Upper lobe of right lung (tissue), 1 donor: ENCODE measurements at regions not wholly inside any gene's neighbourhood (a gene's known extent, or its start where the extent isn't known, plus 50 kb on each side); places are given as distances from the start of the nearest gene placed in this dataset.

Experiments used
- ATAC-seq: fragments of 200-7000 bp; cut with Tn5 transposase; one replicate; pipeline ENCODE4 v1.9.1; 2020; ENCODE audit warnings: mild to moderate bottlenecking, moderate library complexity
- DNase-seq: peaks from one replicate; pipeline ENCODE4 v3.0.0-alpha.2; 2020
- H3K27ac ChIP-seq: fragments of 200-600 bp; one replicate; pipeline ENCODE4 v1.8.0; 2022
- H3K27me3 ChIP-seq: fragments of 200-600 bp; one replicate; pipeline ENCODE4 v1.8.0; 2022; ENCODE audit warnings: mild to moderate bottlenecking
- H3K36me3 ChIP-seq: fragments of 200-600 bp; one replicate; pipeline ENCODE4 v1.8.0; 2022
- H3K4me1 ChIP-seq: fragments of 200-600 bp; one replicate; pipeline ENCODE4 v1.8.0; 2022
- H3K4me3 ChIP-seq: fragments of 200-600 bp; one replicate; pipeline ENCODE4 v1.8.0; 2022; ENCODE audit warnings: mild to moderate bottlenecking
- H3K9me3 ChIP-seq: fragments of 200-600 bp; one replicate; pipeline ENCODE4 v1.8.0; 2022
- CTCF ChIP-seq: fragments of 200-600 bp; IDR thresholded peaks from one replicate; pipeline ENCODE4 v1.8.0; 2022; ENCODE audit warnings: antibody characterized with exemption
- intact Hi-C: fragments of 100-400 bp; cut with DNase I; formaldehyde crosslinking; loops from one replicate; pipeline ENCODE4 v1.11.0; 2022
- donor health status: DM: no; HTN: yes; CAD: no; lungs with severe emphysema.

DNA sequence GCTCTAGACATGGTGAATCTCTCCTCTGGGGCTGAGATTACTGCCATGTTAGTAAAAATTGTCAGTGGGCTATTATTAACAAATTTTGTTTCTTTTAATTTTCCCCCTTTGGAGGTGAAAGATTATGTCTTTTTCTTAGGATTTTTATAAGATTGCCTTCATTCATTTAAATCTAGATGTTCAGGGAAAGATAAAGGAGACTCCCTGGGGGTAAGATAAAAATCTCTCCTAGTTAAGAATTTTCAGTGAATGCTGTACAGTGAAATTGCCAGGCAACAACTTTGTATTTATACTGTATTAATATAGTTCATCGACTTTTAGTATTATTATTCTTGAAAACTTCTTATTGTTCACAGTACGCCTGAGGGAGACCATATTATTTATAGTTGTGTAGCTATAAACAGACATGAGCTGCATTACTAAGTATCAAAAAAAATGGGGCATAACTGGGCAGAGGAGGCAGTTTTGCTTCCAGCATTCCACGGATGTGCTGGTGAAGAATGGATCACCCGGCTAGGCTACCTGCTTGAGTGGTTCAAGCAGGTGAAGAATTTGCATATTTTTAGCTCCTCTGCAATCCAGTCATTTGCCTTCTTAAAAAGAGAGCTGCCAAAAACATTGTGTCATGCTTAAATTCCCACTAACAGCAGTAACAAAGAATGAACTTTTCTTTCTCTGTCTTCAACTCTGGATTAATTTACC is 552.1 kb downstream of the DNAJB9 start:
- no peak overlapping the region for H3K27ac ChIP-seq
- H3K27me3 ChIP-seq, result no peaks in the 10 kb centered on the region
- ATAC-seq (no peak), DNase-seq (no peak)
- no peak for TF ChIP-seq CTCF
- no peaks in the 10 kb centered on the region for H3K9me3 ChIP-seq
- no peaks in the 10 kb centered on the region for H3K36me3 ChIP-seq
- intact Hi-C loops, result no loop called here
- no peaks in the 10 kb centered on the region for H3K4me1 ChIP-seq
- H3K4me3 ChIP-seq, result no peak overlapping the region

DNA sequence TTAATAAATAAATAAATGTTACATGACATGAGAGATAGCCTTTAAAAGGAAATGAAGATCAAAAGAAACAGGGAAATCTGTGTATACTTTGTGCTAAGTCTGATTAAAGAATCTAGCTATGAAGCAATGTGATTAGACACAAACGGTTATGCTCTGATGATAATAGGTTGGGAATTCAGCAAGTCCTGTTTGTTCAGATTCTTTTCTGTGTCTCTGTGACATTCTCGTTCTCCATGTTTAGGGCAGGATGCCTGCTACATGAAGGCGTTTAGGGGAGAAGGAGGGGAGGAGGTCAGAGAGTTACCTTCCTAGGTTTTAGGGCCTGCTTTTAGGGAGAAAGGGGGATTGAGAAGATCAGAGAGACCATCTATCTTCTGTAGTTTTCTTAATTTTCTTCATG is 555.3 kb downstream of the DNAJB9 start:
- DNase-seq (no peak), ATAC-seq (no peak)
- H3K27me3 ChIP-seq, result no peaks in the 10 kb centered on the region
- H3K36me3 ChIP-seq, result no peaks in the 10 kb centered on the region
- no peak overlapping the region for H3K4me3 ChIP-seq
- TF ChIP-seq CTCF, result no peak
- H3K27ac ChIP-seq, result no peak overlapping the region
- intact Hi-C loops, result no loop called here
- H3K4me1 ChIP-seq, result no peaks in the 10 kb centered on the region
- H3K9me3 ChIP-seq, result no peaks in the 10 kb centered on the region

GRCh38 chr7:109126404-109127050 is 556.9 kb downstream of the DNAJB9 start:
- Histone ChIP-seq H3K4me1 (no peaks in the 10 kb centered on the region), H3K27me3 (no peaks in the 10 kb centered on the region), H3K4me3 (no peak overlapping the region), H3K9me3 (no peaks in the 10 kb centered on the region), H3K36me3 (no peaks in the 10 kb centered on the region), H3K27ac (no peak overlapping the region)
- ATAC-seq (no peak), DNase-seq (no peak)
- intact Hi-C loops, result no loop called here
- no peak for TF ChIP-seq CTCF

GRCh38 chr7:109127145-109127544 is 557.5 kb downstream of the DNAJB9 start:
- TF ChIP-seq CTCF, result no peak
- ATAC-seq (no peak), DNase-seq (no peak)
- H3K4me1 ChIP-seq, result no peaks in the 10 kb centered on the region
- no peaks in the 10 kb centered on the region for H3K9me3 ChIP-seq
- H3K4me3 ChIP-seq, result no peak overlapping the region
- H3K36me3 ChIP-seq, result no peaks in the 10 kb centered on the region
- intact Hi-C loops, result no loop called here
- H3K27me3 ChIP-seq, result no peaks in the 10 kb centered on the region
- H3K27ac ChIP-seq, result no peak overlapping the region

GRCh38 chr7:109131141-109131540 is 561.5 kb downstream of the DNAJB9 start:
- no peaks in the 10 kb centered on the region for H3K4me1 ChIP-seq
- no peak for DNase-seq
- no peak for TF ChIP-seq CTCF
- no peaks in the 10 kb centered on the region for H3K36me3 ChIP-seq
- H3K27me3 ChIP-seq, result no peaks in the 10 kb centered on the region
- ATAC-seq, result no peak
- intact Hi-C loops, result no loop called here
- no peak overlapping the region for H3K4me3 ChIP-seq
- H3K9me3 ChIP-seq, result peaks cover 5% of the 10 kb centered on the region
- no peak overlapping the region for H3K27ac ChIP-seq
